ENCODE measurements at regions not wholly inside any gene's neighbourhood (a gene's known extent, or its start where the extent isn't known, plus 50 kb on each side); places are given as distances from the start of the nearest gene placed in this dataset.

DNA sequence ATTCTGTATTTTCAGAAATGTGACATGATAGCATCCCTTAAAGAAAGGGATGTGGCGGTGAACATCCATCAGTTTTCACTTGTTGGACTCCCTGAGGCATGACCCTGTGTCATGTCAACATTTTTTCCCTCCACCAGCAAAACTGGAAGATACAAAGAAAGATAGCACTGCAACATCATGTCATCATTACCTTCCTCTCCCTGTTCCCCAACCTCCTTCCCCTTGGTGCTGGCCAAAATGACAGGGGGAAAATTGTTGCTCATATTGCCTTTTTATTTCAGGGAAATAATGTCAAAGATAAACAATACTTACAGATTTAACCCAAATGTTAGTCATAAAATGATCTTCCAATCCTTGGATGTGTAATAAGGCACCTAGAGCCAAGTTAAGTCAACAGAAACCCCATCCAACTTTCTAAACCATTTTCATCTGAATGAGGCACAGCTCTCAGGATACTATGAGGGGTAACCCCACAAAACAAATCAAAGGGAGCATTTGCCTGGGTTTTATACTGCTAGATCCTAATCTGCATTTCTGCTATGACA, 644.3 kb downstream of the ACTL7B start:
- H2BK20ac ChIP-seq (ENCODE audit: low read depth, low read length, poor library complexity, severe bottlenecking): no peak overlapping the region
- no peak overlapping the region for H3K18ac ChIP-seq (ENCODE audit: insufficient read length, low read depth, low read length)
- H3K4me1 ChIP-seq (ENCODE audit: insufficient read depth, low read length): no peaks in the 10 kb centered on the region; the same call in 1 of the 2 replicates
- H3K79me2 ChIP-seq (ENCODE audit: insufficient read depth, low read length): no peaks in the 10 kb centered on the region
- WGBS (ENCODE audit: extremely low coverage, insufficient read length, low lambda C conversion rate): no CpG with 5 or more reads among the region's 1 CpG
- no peak overlapping the region for H4K5ac ChIP-seq (ENCODE audit: insufficient read length, low read depth, low read length)
- H3K27ac Mint-ChIP-seq: no peak overlapping the region
- no peaks in the 10 kb centered on the region for H3K79me1 ChIP-seq (ENCODE audit: insufficient read depth, low read depth, low read length, poor library complexity, severe bottlenecking)
- no peaks in the 10 kb centered on the region for H3K27me3 ChIP-seq (ENCODE audit: insufficient read depth, low read length)
- no peak overlapping the region for H3K4me3 Mint-ChIP-seq
- no peak overlapping the region for H3K4me2 ChIP-seq (ENCODE audit: insufficient read depth, insufficient read length, low read length)
- no peaks in the 10 kb centered on the region for H3K9me3 ChIP-seq (ENCODE audit: control insufficient read depth, low read depth, low read length)
- no peak overlapping the region for H2BK15ac ChIP-seq (ENCODE audit: low read depth, low read length)
- no peak overlapping the region for H2AK5ac ChIP-seq (ENCODE audit: insufficient read length, low read length)
- no peak overlapping the region for H3K14ac ChIP-seq (ENCODE audit: insufficient read depth, low read length)
- H3K4ac ChIP-seq (ENCODE audit: low read depth, low read length): no peak overlapping the region
- H3K27me3 Mint-ChIP-seq (ENCODE audit: low read depth): peaks cover 2% of the 10 kb centered on the region; the same call in 1 of the 2 replicates
- no peak overlapping the region for H3K9ac ChIP-seq (ENCODE audit: extremely low read depth, insufficient read length, low read length)
- H3K56ac ChIP-seq (ENCODE audit: insufficient read length, low read depth, low read length): no peak overlapping the region
- TF ChIP-seq, protein P1, sequence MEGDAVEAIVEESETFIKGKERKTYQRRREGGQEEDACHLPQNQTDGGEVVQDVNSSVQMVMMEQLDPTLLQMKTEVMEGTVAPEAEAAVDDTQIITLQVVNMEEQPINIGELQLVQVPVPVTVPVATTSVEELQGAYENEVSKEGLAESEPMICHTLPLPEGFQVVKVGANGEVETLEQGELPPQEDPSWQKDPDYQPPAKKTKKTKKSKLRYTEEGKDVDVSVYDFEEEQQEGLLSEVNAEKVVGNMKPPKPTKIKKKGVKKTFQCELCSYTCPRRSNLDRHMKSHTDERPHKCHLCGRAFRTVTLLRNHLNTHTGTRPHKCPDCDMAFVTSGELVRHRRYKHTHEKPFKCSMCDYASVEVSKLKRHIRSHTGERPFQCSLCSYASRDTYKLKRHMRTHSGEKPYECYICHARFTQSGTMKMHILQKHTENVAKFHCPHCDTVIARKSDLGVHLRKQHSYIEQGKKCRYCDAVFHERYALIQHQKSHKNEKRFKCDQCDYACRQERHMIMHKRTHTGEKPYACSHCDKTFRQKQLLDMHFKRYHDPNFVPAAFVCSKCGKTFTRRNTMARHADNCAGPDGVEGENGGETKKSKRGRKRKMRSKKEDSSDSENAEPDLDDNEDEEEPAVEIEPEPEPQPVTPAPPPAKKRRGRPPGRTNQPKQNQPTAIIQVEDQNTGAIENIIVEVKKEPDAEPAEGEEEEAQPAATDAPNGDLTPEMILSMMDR (conservative IDR thresholded peaks at IDR 0.05): no peak
- no peak overlapping the region for H4K91ac ChIP-seq (ENCODE audit: insufficient read length, low read depth, low read length)
- no peak overlapping the region for H2BK12ac ChIP-seq (ENCODE audit: insufficient read length, low read depth, low read length)
- no peaks in the 10 kb centered on the region for H3K36me3 Mint-ChIP-seq (ENCODE audit: insufficient read depth in 1 of 3, low read depth in 3 of 3)
- H3K4me1 Mint-ChIP-seq: 0 out of 4 replicates have a peak, but pooled peaks cover 0 to 3% of the 10 kb centered on the region in 2 experiments
- H4K8ac ChIP-seq (replicated peaks; ENCODE audit: insufficient read length, low read depth, low read length): no peak overlapping the region
- no peak for DNase-seq
- no peak overlapping the region for H2AFZ ChIP-seq (ENCODE audit: low read length)
- H2BK5ac ChIP-seq (ENCODE audit: insufficient read length, low read length): no peak overlapping the region
- H2BK120ac ChIP-seq (ENCODE audit: low read depth, low read length, poor library complexity, severe bottlenecking): no peak overlapping the region
- no peak overlapping the region for H3K23ac ChIP-seq (ENCODE audit: insufficient read length, low read depth, low read length)
- no peak overlapping the region for H3T11ph ChIP-seq (ENCODE audit: low read length)
- no peaks in the 10 kb centered on the region for H3K23me2 ChIP-seq (ENCODE audit: insufficient read length, low read depth, low read length, poor library complexity, severe bottlenecking)
- H4K20me1 ChIP-seq (ENCODE audit: control insufficient read depth, insufficient read depth, insufficient read length): no peaks in the 10 kb centered on the region
- H3K27ac ChIP-seq (ENCODE audit: insufficient read length, low read depth, low read length): no peak overlapping the region
- no peaks in the 10 kb centered on the region; a peak in 1 of 5 replicates for H3K9me3 Mint-ChIP-seq
